Transverse colon (tissue), 4 donors: ENCODE measurements at regions not wholly inside any gene's neighbourhood (a gene's known extent, or its start where the extent isn't known, plus 50 kb on each side); places are given as distances from the start of the nearest gene placed in this dataset.

ENCODE experiments used
- CTCF ChIP-seq, 5 experiments: fragments of 200-600 bp in 3 of 5; fragments of 450-650 bp in 2 of 5; sonication (generic) in 3 of 5; IDR thresholded peaks; 1 replicate in 2 of 5; 2 replicates in 3 of 5; pipeline ENCODE4 v1.5.1; 2016 to 2017; ENCODE audit warnings: antibody characterized with exemption in 5 of 5, inconsistent platforms in 3 of 5, mild to moderate bottlenecking in 2 of 5, moderate library complexity in 1 of 5
- EP300 ChIP-seq: sonication (generic); formaldehyde crosslinking; IDR thresholded peaks from one replicate; pipeline ENCODE4 v1.6.1; 2017; ENCODE audit warnings: antibody characterized with exemption, low read depth
- POLR2A ChIP-seq: fragments of 450-650 bp; IDR thresholded peaks from one replicate; pipeline ENCODE4 v1.6.1; 2016; ENCODE audit warnings: antibody characterized with exemption, mild to moderate bottlenecking, moderate library complexity
- POLR2AphosphoS5 ChIP-seq, 3 donors: sonication (generic); formaldehyde crosslinking; IDR thresholded peaks; one replicate each; pipeline ENCODE4 v1.6.1; 2016; ENCODE audit warnings: antibody characterized with exemption in 3 of 3

- TF ChIP-seq CTCF (IDR thresholded peaks at IDR 0.05) (no peak), POLR2A (no peak), POLR2AphosphoS5 (IDR thresholded peaks at IDR 0.05) (no peak), EP300 (no peak)
These were observed 284.1 kb downstream of the KIF20B start for GRCh38 chr10:89985446-89985845.
